T-cell (primary cell): ENCODE measurements at regions not wholly inside any gene's neighbourhood (a gene's known extent, or its start where the extent isn't known, plus 50 kb on each side); places are given as distances from the start of the nearest gene placed in this dataset.

Experiments
- ATAC-seq, 4 experiments: fragments of 200-7000 bp in 3 of 4; fragments of 150-1000 bp in 1 of 4; cut with Tn5 transposase; replicated peaks in 1 of 4; 1 replicate in 3 of 4; 2 replicates in 1 of 4; pipeline ENCODE4 v1.10.0; 2021; ENCODE audit warnings: moderate library complexity in 3 of 4, mild to moderate bottlenecking in 2 of 4, moderate number of reproducible peaks in 1 of 4
- CTCF ChIA-PET, 2 donors: fragments of 300-600 bp; sonication (Branson Sonifier 250); formaldehyde crosslinking; loops; one replicate each; lab custom pipeline; 2022; ENCODE audit warnings: antibody characterized with exemption in 2 of 2; lab: Charles Lee
- POLR2A ChIA-PET, 2 donors: fragments of 300-600 bp; sonication (Branson Sonifier 250); formaldehyde crosslinking; loops; one replicate each; lab custom pipeline; 2022; ENCODE audit warnings: antibody characterized with exemption in 2 of 2; lab: Charles Lee
- DNase-seq, 35 experiments: peaks; one replicate each; pipeline versions ENCODE4 v3.0.0 to v3.0.0-alpha.2; 2013 to 2023
- H3K27ac ChIP-seq: one replicate; pipeline ENCODE4 v1.5.1; 2013; ENCODE audit warnings: low read length
- H3K27me3 ChIP-seq, 2 experiments: replicated peaks in 1 of 2; 1 replicate in 1 of 2; 2 replicates in 1 of 2; pipeline versions ENCODE4 v1.6.1 to v1.7.0; 2013; ENCODE audit warnings: low read length in 1 of 2, mixed read lengths in 1 of 2; ENCODE audit not compliant: control insufficient read depth in 2 of 2, insufficient read depth in 2 of 2; ENCODE audit errors: extremely low read depth in 1 of 2
- H3K36me3 ChIP-seq, 2 donors: 1 replicate in 1 of 2; 2 replicates in 1 of 2; pipeline versions ENCODE4 v1.6.1 to v1.7.0; 2013; ENCODE audit warnings: low read length in 1 of 2; ENCODE audit not compliant: control insufficient read depth in 2 of 2, insufficient read depth in 1 of 2; ENCODE audit errors: extremely low read depth in 1 of 2
- H3K4me1 ChIP-seq, 2 experiments: 1 replicate in 1 of 2; 2 replicates in 1 of 2; pipeline versions ENCODE4 v1.6.1 to v1.7.0; 2013; ENCODE audit warnings: low read length in 2 of 2, mixed read lengths in 1 of 2; ENCODE audit not compliant: insufficient read depth in 2 of 2, control insufficient read depth in 1 of 2; ENCODE audit errors: extremely low read depth in 1 of 2
- H3K4me3 ChIP-seq, 2 donors: 1 replicate in 1 of 2; 2 replicates in 1 of 2; pipeline versions ENCODE4 v1.5.1 to v1.7.0; 2013; ENCODE audit warnings: mild to moderate bottlenecking in 2 of 2, low read length in 1 of 2, moderate library complexity in 1 of 2; ENCODE audit not compliant: control insufficient read depth in 1 of 2; ENCODE audit errors: extremely low read depth in 1 of 2
- H3K9me3 ChIP-seq: 2 replicates; pipeline ENCODE4 v1.7.0; 2013
- H3K27ac Mint-ChIP-seq, 2 donors: one replicate each; pipeline ENCODE4 v1.8.0; 2020 to 2021; ENCODE audit warnings: mild to moderate bottlenecking in 2 of 2, mixed read lengths in 2 of 2
- H3K27me3 Mint-ChIP-seq, 2 donors: one replicate each; pipeline ENCODE4 v1.8.0; 2021 to 2022; ENCODE audit warnings: mixed read lengths in 2 of 2
- H3K36me3 Mint-ChIP-seq: one replicate; pipeline ENCODE4 v1.8.0; 2021; ENCODE audit warnings: mixed read lengths
- H3K4me1 Mint-ChIP-seq, 3 donors: one replicate each; pipeline ENCODE4 v1.8.0; 2020 to 2022; ENCODE audit warnings: mixed read lengths in 3 of 3, mild to moderate bottlenecking in 1 of 3
- H3K4me3 Mint-ChIP-seq, 3 donors: one replicate each; pipeline ENCODE4 v1.8.0; 2020 to 2022; ENCODE audit warnings: mild to moderate bottlenecking in 3 of 3, mixed read lengths in 3 of 3, moderate library complexity in 3 of 3
- H3K9me3 Mint-ChIP-seq, 3 donors: one replicate each; pipeline ENCODE4 v1.8.0; 2020 to 2022; ENCODE audit warnings: mixed read lengths in 3 of 3
- WGBS: methylation state at CpG from one replicate; pipeline ENCODE4 v1.1.5; 2013; ENCODE audit warnings: missing lambda C conversion rate; ENCODE audit not compliant: insufficient coverage; 5-methylcytosine and 5-hydroxymethylcytosine counted together

DNA sequence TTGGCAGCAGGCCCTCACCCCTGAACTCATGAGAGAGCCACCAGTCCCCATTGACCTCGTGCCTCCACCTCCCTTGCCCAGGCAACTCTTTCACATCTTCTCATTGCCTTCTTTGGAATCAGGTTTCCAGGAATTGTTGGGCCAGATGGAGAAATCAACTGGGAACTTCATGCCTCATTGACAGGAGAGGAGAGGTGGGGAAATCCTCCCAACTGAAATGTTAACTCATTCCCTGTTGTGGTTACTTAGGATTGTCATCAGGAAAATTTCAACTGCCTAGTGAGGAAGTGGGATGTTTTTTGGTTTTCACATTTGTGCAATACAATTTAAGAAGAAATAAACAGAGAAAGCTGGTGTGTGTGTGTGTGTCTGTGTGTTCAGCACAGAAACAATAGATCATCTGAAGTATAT, 106.6 kb upstream of the INHBA start:
- H3K4me3 Mint-ChIP-seq, result no peak overlapping the region
- Histone ChIP-seq H3K4me3 (no peak overlapping the region), H3K36me3 (no peaks in the 10 kb centered on the region), H3K27ac (no peak overlapping the region), H3K9me3 (no peaks in the 10 kb centered on the region), H3K4me1 (no peaks in the 10 kb centered on the region), H3K27me3 (no peaks in the 10 kb centered on the region)
- no CpG with 5 or more reads among the region's 1 CpG for WGBS
- ATAC-seq (no peak), DNase-seq (no peak)
- H3K9me3 Mint-ChIP-seq, result peaks cover 0 to 3% (median 0%) of the 10 kb centered on the region in 3 donors
- no peaks in the 10 kb centered on the region for H3K4me1 Mint-ChIP-seq
- ChIA-PET CTCF (interaction anchor here in 1 of 2 donors (0.6 kb wide), 1 partner anchor 18 kb away, joined by 3 read pairs; no protein-coding TSS in a partner anchor), POLR2A (no interaction called here)
- no peak overlapping the region for H3K27ac Mint-ChIP-seq
- no peaks in the 10 kb centered on the region for H3K27me3 Mint-ChIP-seq
- no peaks in the 10 kb centered on the region for H3K36me3 Mint-ChIP-seq

DNA sequence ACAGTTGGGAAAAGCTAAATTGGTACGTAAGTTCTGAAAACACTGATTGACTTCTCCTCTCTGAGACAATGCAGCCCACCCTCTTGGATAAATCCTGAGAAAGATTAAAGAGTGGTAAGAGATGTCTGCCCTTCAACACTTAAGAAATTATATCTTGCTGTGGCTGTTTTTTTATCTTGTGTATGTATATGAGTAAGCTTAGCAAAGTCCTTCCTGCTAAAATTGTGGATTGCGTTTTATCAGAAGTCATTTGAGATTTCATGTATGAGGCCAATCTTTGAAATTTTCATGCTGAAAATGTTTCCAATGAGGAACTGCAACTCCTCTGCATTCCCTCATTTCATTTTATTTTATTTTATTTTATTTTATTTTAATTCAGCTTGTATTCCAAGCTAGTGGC, 106.2 kb upstream of the INHBA start:
- H3K27ac ChIP-seq, result no peak overlapping the region
- peaks cover 0 to 3% (median 0%) of the 10 kb centered on the region in 3 donors for H3K9me3 Mint-ChIP-seq
- no peaks in the 10 kb centered on the region for H3K36me3 ChIP-seq
- no CpG with 5 or more reads among the region's 2 CpGs for WGBS
- ChIA-PET POLR2A (no interaction called here), CTCF (interaction anchor here in 1 of 2 donors (0.6 kb wide), 1 partner anchor 18 kb away, joined by 3 read pairs; no protein-coding TSS in a partner anchor)
- no peaks in the 10 kb centered on the region for H3K4me1 Mint-ChIP-seq
- no peak for ATAC-seq
- H3K27me3 ChIP-seq, result no peaks in the 10 kb centered on the region
- H3K9me3 ChIP-seq, result no peaks in the 10 kb centered on the region
- H3K4me1 ChIP-seq, result no peaks in the 10 kb centered on the region
- no peaks in the 10 kb centered on the region for H3K36me3 Mint-ChIP-seq
- no peak overlapping the region for H3K27ac Mint-ChIP-seq
- no peak overlapping the region for H3K4me3 Mint-ChIP-seq
- no peak overlapping the region for H3K4me3 ChIP-seq
- no peaks in the 10 kb centered on the region for H3K27me3 Mint-ChIP-seq
- no peak for DNase-seq

DNA sequence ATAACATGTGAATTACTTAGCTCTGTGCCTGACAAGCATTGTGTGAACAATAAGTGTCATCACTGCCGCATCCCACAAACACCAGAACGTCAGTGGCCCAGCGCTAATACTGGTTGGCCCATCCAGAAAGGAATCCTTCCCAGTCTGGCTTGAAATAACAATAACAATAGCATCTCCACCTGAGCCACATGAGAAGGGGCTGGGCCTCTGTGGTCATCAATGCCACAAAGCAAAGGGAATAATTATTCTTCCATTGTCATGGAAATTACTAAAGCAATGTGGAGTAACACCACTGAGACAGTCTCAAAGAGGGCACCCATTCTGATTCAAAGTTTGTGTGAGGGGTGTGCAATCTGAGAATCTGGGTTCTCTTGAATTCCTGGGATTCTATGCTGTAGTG, 105.7 kb upstream of the INHBA start:
- POLR2A ChIA-PET, result no interaction called here
- no peak overlapping the region for H3K27ac ChIP-seq
- H3K4me3 ChIP-seq, result no peak overlapping the region
- Mint-ChIP-seq H3K36me3 (no peaks in the 10 kb centered on the region), H3K4me3 (no peak overlapping the region), H3K27me3 (no peaks in the 10 kb centered on the region), H3K9me3 (peaks cover 0 to 3% (median 0%) of the 10 kb centered on the region in 3 donors), H3K27ac (no peak overlapping the region), H3K4me1 (no peaks in the 10 kb centered on the region)
- CTCF ChIA-PET, result no interaction called here
- no peaks in the 10 kb centered on the region for H3K27me3 ChIP-seq
- 93% methylated on average over 3 of the region's 3 CpGs for WGBS
- no peaks in the 10 kb centered on the region for H3K4me1 ChIP-seq
- no peak for DNase-seq
- H3K36me3 ChIP-seq, result no peaks in the 10 kb centered on the region
- no peak for ATAC-seq
- H3K9me3 ChIP-seq, result no peaks in the 10 kb centered on the region

DNA sequence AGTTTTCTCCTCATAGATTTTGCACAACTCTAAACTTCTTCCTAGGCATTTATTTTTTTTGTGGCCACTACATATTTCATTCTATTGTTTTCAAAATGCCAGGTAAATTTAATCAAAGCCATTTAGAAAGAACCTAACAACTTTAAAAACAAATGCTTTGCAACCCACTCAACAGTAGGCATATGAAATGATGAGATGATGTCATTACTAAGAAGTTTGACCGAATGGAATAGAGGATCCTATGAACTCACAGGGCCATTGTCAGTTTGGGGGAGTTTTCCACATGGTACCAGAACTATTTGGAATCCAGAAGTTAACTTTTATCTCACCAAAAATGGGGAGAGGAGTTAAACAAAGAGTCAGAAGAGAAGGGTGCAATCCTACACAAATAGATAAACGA, 100.7 kb upstream of the INHBA start:
- H3K4me1 ChIP-seq, result no peaks in the 10 kb centered on the region
- ATAC-seq (no peak), DNase-seq (no peak)
- no peaks in the 10 kb centered on the region for H3K9me3 ChIP-seq
- H3K27ac ChIP-seq, result no peak overlapping the region
- H3K36me3 Mint-ChIP-seq, result no peaks in the 10 kb centered on the region
- WGBS, result no CpG with 5 or more reads among the region's 2 CpGs
- no peaks in the 10 kb centered on the region for H3K4me1 Mint-ChIP-seq
- H3K4me3 ChIP-seq, result no peak overlapping the region
- H3K27ac Mint-ChIP-seq, result no peak overlapping the region
- H3K27me3 ChIP-seq, result no peaks in the 10 kb centered on the region
- H3K9me3 Mint-ChIP-seq, result no peaks in the 10 kb centered on the region
- H3K36me3 ChIP-seq, result no peaks in the 10 kb centered on the region
- H3K4me3 Mint-ChIP-seq, result no peak overlapping the region
- CTCF ChIA-PET, result no interaction called here
- POLR2A ChIA-PET, result no interaction called here
- no peaks in the 10 kb centered on the region for H3K27me3 Mint-ChIP-seq

DNA sequence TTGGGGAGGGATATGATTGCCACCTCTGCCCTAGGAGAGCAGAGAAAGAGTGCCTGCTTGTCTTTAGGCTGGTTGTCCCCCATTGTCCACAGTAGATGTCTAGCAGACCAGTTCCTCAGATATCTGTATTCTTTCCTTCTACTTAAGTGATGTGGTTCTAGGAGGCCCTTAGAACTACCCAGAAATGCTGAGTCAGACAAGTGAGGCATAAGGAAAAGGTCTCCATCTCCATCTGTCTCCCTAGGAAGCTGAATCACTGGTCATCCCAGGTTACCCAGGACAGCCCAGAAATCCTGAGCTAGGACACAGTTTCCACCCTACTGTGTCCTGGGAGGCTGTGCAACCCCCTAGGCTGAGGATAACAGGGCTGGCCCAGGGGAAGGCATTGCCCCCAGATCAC, 93.4 kb upstream of the INHBA start:
- Mint-ChIP-seq H3K27me3 (no peaks in the 10 kb centered on the region), H3K4me3 (no peak overlapping the region), H3K4me1 (no peaks in the 10 kb centered on the region), H3K9me3 (peaks cover 0 to 4% (median 0%) of the 10 kb centered on the region in 3 donors), H3K27ac (no peak overlapping the region), H3K36me3 (no peaks in the 10 kb centered on the region)
- Histone ChIP-seq H3K27ac (no peak overlapping the region), H3K4me1 (no peaks in the 10 kb centered on the region), H3K4me3 (no peak overlapping the region), H3K27me3 (peaks cover 0 to 2% of the 10 kb centered on the region in 2 experiments), H3K36me3 (no peaks in the 10 kb centered on the region), H3K9me3 (no peaks in the 10 kb centered on the region)
- POLR2A ChIA-PET, result no interaction called here
- CTCF ChIA-PET, result interaction anchor here in 1 of 2 donors (0.6 kb wide), 1 partner anchor 69 kb away, joined by 3 read pairs; no protein-coding TSS in a partner anchor
- DNase-seq (no peak), ATAC-seq (no peak)

DNA sequence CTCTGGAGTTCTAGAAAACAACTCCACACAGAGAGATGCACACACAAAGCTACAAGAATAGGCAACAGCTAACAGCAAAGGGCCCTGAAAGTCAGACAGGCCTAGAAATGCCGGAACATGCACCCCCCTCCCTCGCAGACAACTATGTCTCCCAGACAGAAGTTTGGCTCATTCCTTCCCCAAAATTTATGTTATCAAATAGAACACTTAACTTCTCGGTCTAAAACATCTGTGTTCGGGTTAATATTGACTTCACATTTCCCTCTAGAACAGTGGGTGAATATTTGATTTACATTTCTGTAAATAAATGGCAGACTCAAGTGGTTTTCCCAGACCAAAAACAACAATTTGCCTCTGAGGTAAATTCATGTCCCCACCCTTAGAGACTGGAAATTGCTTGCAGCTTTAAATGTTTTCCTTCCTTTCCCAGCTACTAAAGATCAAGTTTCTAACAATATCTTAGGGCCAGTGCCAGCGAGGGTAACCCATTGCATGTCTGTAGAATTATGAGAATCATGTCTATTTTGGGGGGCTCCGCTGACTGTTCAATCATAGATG, 92.5 kb upstream of the INHBA start:
- CTCF ChIA-PET, result no interaction called here
- Mint-ChIP-seq H3K4me3 (no peak overlapping the region), H3K36me3 (no peaks in the 10 kb centered on the region), H3K9me3 (peaks cover 0 to 4% (median 0%) of the 10 kb centered on the region in 3 donors), H3K27me3 (no peaks in the 10 kb centered on the region), H3K4me1 (no peaks in the 10 kb centered on the region), H3K27ac (no peak overlapping the region)
- peaks cover 0 to 2% of the 10 kb centered on the region in 2 experiments for H3K27me3 ChIP-seq
- ATAC-seq, result no peak
- no peak overlapping the region for H3K4me3 ChIP-seq
- H3K9me3 ChIP-seq, result no peaks in the 10 kb centered on the region
- POLR2A ChIA-PET, result no interaction called here
- no peak overlapping the region for H3K27ac ChIP-seq
- no peaks in the 10 kb centered on the region for H3K36me3 ChIP-seq
- no peaks in the 10 kb centered on the region for H3K4me1 ChIP-seq
- WGBS, result 96% methylated on average over 3 of the region's 6 CpGs
- no peak for DNase-seq

DNA sequence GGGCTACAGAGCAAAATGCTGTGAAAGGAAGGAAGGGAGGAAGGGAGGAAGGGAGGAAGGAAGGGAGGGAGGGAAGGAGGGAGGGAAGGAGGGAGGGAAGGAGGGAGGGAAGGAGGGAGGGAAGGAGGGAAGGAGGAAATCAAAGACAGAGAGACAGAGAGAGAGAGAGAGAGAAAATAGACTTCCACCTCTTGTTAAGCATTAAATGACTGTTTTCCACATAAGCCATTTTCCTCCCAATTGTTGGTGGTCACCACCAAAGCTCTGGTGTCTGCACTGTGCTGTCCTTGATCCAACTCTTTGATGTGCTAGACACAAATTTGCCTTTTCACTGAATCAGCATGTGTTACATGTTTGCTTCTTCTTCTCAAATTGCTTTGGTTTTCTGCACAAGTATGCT, 90.7 kb upstream of the INHBA start:
- no peaks in the 10 kb centered on the region for H3K36me3 Mint-ChIP-seq
- no peaks in the 10 kb centered on the region for H3K4me1 Mint-ChIP-seq
- ATAC-seq (no peak), DNase-seq (no peak)
- no peaks in the 10 kb centered on the region for H3K27me3 Mint-ChIP-seq
- Histone ChIP-seq H3K4me3 (no peak overlapping the region), H3K27me3 (peaks cover 0 to 2% of the 10 kb centered on the region in 2 experiments), H3K9me3 (no peaks in the 10 kb centered on the region), H3K27ac (no peak overlapping the region), H3K4me1 (no peaks in the 10 kb centered on the region), H3K36me3 (no peaks in the 10 kb centered on the region)
- ChIA-PET CTCF (no interaction called here), POLR2A (no interaction called here)
- no peak overlapping the region for H3K4me3 Mint-ChIP-seq
- no peak overlapping the region for H3K27ac Mint-ChIP-seq
- peaks cover 0 to 4% (median 0%) of the 10 kb centered on the region in 3 donors for H3K9me3 Mint-ChIP-seq
